HG02759 (cell line): ENCODE measurements at regions not wholly inside any gene's neighbourhood (a gene's known extent, or its start where the extent isn't known, plus 50 kb on each side); places are given as distances from the start of the nearest gene placed in this dataset.
"Not testable (repeated sequence)": the region's sequence is repeated elsewhere in the genome, so short reads cannot be mapped to it uniquely, and the experiment has no call there.

Experiments used
- ATAC-seq: cut with Tn5 transposase; IDR thresholded peaks from one replicate; pipeline ENCODE4 v1.9.1; 2021; ENCODE audit warnings: mild to moderate bottlenecking, moderate library complexity; ENCODE audit not compliant: unreplicated experiment

- no peak for ATAC-seq
Measured at GRCh38 chr2:16182841-16183240, 242.5 kb downstream of the MYCN start.

DNA sequence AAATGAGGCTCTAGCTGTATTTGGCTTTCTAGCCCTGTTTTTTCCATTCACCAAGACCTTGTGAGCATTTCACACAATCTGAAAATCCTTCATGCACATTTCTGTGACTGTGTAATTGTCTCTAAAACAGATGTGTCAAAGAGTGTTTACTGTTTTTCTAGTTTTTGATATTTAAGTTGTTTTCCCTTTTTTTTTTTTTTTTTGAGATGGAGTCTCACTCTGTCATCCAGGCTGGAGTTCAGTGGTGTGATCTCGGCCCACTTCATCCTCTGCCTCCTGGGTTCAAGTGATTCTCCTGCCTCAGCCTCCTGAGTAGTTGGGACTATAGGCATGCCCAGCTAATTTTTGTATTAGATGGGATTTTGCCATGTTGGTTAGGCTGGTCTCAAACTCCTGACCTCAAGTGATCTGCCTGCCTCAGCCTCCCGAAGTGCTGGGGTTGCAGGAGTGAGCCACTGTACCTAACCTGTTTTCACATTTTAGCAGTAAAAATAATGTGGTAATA, 242.0 kb downstream of the MYCN start:
- ATAC-seq = not testable (repeated sequence)

DNA sequence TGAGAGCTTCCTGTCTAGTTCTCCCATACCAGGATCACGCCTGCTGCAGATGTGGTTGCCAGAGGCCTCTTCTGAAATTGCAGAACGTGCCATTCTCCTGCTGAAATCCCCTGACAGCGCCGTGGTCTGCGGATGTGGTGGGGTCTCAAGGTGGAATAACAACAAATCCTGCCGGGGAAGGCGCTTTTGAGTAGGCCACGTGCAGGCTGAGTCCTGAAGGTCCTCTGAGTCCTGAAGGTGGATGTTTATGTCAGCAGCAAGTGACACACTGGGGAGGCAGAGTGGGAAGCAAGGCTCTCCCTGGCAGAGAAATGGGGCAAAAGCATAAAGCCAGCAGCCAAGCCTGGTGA, 241.4 kb downstream of the MYCN start:
- ATAC-seq = no peak

DNA sequence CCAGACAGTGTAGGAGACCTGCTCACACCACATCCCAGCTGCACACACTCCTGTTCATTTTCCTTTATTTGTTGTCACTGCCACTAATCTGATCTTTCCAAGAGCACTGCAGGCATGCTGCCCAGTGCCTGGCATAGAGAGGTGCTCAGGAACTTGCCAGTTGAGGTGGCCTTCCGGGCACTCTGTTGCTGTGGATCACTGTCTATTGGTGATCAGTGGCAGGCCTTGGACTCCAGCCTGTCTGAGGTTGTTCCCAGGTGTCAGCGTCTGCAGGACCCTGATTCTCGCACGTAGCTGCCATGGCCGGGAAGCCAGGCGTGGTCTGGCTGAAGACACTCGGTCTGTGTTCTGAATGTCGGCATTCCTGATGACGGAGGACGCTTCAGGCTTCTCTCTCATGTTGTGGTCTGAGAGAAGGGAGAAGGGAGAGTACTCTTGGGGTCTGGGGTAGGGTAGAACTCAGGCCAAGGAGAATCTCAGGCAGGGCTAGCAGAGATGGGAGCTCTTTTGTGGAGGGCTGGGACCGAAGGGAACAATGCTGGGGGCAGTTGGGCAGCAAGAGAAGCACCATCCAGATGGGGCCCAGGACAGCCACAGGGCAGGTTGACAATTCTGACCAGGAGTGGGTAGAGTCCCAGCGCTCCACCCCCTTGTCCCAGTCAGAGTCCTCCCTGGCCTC, 240.9 kb downstream of the MYCN start:
- no peak for ATAC-seq

DNA sequence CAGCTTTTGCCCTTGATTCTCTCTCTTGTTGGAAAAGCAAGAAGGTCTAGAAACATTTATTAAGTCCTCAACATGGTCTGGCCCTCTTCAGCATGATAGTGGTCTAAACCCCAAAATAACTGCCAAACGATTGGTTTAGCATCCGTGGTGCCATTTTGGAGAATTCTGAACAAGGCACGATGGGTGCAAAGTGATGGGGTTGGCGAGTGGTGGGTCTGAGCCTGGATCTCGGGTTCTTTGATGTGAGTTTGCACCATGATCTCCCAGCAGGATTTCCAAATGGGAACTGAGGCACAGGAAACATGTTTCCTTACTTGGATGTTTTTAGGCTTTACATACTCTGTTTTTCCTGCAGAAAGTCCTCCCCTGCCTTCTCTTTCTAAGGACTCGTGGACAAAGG, 240.3 kb downstream of the MYCN start:
- no peak for ATAC-seq

DNA sequence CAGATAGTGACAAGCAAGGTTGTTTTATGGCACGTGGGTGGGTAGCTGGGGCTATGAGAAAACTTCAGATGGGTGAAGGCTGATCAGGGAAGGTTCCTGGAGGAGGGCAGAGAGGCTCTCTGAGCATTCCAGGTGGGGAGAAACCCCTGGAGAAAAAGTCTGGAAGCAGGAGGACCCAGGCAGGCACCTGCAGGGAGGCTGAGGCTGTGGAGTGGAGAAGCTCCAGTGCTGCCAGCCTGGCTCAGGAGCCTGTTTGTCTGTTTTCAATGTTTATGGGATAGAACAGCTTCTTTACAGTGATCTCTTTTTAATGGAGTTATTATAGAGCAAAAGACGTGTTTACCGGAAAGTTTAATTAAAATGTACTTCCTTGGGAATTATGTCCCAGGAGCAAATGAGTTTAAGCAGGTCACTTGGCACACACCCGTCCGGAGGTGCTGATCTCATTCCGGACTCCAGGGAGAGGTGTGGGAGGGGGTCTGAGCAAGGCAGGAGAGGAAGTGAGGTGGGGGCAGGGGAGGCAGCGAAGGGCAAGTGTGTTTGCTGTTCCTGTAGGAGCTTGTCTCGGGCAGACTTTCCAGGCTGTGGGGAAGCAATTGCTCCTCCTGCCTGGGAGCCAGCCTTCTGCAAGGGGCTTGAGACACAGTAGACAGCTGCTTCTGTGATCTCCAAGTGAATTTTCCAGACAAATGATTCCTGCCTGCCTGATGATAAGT, 239.5 kb downstream of the MYCN start:
- no peak for ATAC-seq

GRCh38 chr2:16178551-16179130, 238.3 kb downstream of the MYCN start:
- ATAC-seq = no peak

- ATAC-seq = no peak
Measured at GRCh38 chr2:16177671-16178180, 237.4 kb downstream of the MYCN start.

GRCh38 chr2:16176971-16177480, 236.7 kb downstream of the MYCN start:
- ATAC-seq = no peak

- no peak for ATAC-seq
Measured at GRCh38 chr2:16175247-16175825, 235.0 kb downstream of the MYCN start.

GRCh38 chr2:16174693-16175045, 234.3 kb downstream of the MYCN start:
- no peak for ATAC-seq

DNA sequence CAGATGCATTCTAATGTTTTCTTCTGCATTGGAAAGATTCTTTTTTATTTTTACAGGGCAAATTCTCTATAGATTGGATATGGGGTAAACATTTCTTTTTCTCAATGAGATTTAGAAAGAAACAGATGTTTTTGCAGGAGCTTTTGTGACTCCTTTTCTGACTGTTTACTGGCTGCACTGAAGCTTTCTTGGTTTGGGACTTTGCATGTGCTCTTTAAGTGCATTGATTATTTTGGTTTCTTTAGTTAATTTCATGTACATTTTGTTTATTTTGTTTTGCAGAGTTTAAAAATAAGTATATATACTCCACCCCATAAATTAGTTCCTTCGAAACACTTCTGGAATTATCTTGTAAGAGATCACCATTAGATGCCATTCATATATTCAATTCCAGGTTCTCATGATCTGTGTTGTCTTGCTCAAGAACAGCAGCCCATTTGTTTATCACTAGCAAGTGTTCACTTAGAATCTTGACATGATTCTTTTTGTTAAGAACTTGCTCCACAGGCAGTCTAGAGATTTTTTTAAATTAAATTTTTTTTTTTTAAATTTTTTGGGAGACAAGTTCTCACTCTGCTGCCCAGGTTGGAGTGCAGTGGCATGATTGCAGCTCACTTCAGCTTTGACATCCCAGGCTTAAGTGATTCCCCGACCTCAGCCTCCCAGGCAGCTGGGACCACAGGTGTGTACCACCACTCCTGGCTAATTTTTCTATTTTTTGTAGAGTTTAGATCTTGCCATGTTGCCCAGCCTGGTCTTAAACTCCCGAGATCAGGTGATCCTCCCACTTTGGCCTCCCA, 233.7 kb downstream of the MYCN start:
- ATAC-seq = no peak

- ATAC-seq = no peak
Measured at GRCh38 chr2:16172324-16173175, 232.2 kb downstream of the MYCN start.

DNA sequence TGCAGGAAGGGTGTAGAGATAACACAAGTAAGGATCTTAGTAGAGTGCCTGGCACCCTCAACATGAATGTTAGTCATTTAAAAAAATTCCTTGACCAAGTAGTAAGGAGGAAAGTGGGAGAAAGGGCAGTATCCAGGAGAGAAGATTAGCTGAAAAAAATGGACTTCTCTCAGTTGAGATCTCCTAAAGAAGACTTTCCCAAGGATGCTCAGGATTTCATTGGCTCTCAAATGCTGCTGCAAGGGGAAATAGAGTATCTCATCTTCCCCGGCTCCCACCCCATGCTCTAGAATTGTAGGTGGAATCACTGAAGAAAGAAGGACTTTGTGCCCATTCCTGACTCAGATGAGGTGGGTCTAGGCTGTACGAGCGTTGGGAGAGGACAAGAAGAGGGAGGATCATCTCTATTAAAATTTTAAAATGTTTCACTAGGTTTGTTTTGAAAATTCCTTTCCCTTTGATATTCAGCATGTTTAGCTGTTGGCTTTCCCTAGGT, 231.1 kb downstream of the MYCN start:
- no peak for ATAC-seq

- no peak for ATAC-seq
Measured at GRCh38 chr2:16170675-16171424, 230.5 kb downstream of the MYCN start.

- no peak for ATAC-seq
Measured at GRCh38 chr2:16169381-16169960, 229.1 kb downstream of the MYCN start.

DNA sequence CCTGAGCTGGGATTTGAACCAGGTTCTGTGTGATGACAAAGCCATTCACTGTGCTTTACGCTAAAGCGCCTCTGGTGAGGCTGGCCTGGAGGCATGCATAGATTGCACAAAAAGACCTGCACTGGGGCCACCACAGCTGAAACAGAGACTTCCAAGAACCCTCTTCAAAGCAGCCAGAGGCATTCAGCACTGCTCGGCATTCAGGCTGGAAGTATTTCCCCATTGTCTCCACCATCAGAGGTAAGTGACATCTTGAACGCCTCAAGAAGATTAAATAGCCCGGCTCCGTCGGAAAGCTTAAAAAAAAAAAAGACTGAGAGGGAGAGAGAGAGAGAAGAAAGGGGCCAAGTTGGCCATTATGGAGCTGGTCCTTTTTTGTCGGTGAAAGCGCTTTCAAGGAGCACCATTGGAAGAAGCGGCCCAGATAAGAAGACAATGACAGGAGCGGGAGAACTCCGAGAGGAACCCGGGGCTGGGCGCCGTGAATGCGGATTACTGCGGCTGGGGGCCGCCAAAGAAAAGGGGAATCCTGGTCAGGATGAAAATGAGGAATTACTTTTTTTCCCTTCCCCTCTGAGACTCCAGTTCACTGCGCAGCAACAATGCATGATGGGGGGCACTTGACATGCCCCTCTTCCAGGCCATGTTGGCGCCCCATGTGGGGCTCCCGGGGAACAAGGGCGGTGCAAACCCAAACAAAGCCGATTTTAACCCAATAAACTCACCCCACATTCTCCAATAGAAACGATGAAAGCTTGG, 228.3 kb downstream of the MYCN start:
- no peak for ATAC-seq
